A673 (cell line): ENCODE measurements at regions not wholly inside any gene's neighbourhood (a gene's known extent, or its start where the extent isn't known, plus 50 kb on each side); places are given as distances from the start of the nearest gene placed in this dataset.

Experiments
- BruUV-seq: library from RNA; stranded (reverse); fragments of 400-500 nt; replicated peaks from 2 replicates; lab custom pipeline; 2021; lab: Mats Ljungman, UMichigan
- CTCF ChIA-PET: fragments of 300-600 bp; sonication (Branson Sonifier 250); formaldehyde crosslinking; loops from one replicate; lab custom pipeline; 2022; ENCODE audit warnings: antibody characterized with exemption; lab: Charles Lee
- POLR2A ChIA-PET: fragments of 300-600 bp; sonication (Branson Sonifier 250); formaldehyde crosslinking; loops from one replicate; lab custom pipeline; 2022; ENCODE audit warnings: antibody characterized with exemption; ENCODE audit not compliant: low non-redundant PET; lab: Charles Lee
- DNase-seq: peaks from one replicate; pipeline ENCODE4 v3.0.0-alpha.2; 2015; ENCODE audit warnings: low spot score
- H3K27ac ChIP-seq: fragments of 200-600 bp; sonication (generic); 2 replicates; pipeline ENCODE4 v1.5.1; 2016; ENCODE audit warnings: mixed run types, low read depth, mild to moderate bottlenecking, mixed read lengths, antibody characterized with exemption, low read length; ENCODE audit not compliant: poor library complexity, severe bottlenecking
- H3K27me3 ChIP-seq: fragments of 200-600 bp; sonication (generic); replicated peaks from 2 replicates; pipeline ENCODE4 v1.6.1; 2017; ENCODE audit warnings: mixed run types, low read depth, mild to moderate bottlenecking, mixed read lengths, antibody characterized with exemption, low read length; ENCODE audit not compliant: insufficient read depth, poor library complexity
- H3K36me3 ChIP-seq: fragments of 200-600 bp; sonication (generic); 2 replicates; pipeline ENCODE4 v1.6.1; 2016; ENCODE audit warnings: mixed run types, mild to moderate bottlenecking, mixed read lengths, antibody characterized with exemption, low read length; ENCODE audit not compliant: insufficient read depth, poor library complexity, severe bottlenecking
- H3K4me1 ChIP-seq: fragments of 200-600 bp; sonication (generic); 2 replicates; pipeline ENCODE4 v1.6.1; 2017; ENCODE audit warnings: mixed run types, mild to moderate bottlenecking, mixed read lengths, antibody characterized with exemption, low read length; ENCODE audit not compliant: insufficient read depth, poor library complexity, severe bottlenecking
- H3K4me3 ChIP-seq: fragments of 200-600 bp; sonication (generic); 2 replicates; pipeline ENCODE4 v1.5.1; 2016; ENCODE audit warnings: low read depth, mixed run types, mild to moderate bottlenecking, mixed read lengths, low read length; ENCODE audit not compliant: poor library complexity, severe bottlenecking
- H3K9me3 ChIP-seq: fragments of 200-600 bp; sonication (generic); 2 replicates; pipeline ENCODE4 v1.6.1; 2016; ENCODE audit warnings: mixed run types, low read depth, mild to moderate bottlenecking, mixed read lengths, antibody characterized with exemption, low read length; ENCODE audit not compliant: poor library complexity, severe bottlenecking
- EZH2 ChIP-seq: fragments of 200-600 bp; sonication (generic); IDR thresholded peaks from 2 replicates; pipeline ENCODE4 v1.6.1; 2017; ENCODE audit warnings: borderline replicate concordance, low read depth, mild to moderate bottlenecking, mixed read lengths, antibody characterized with exemption, low read length; ENCODE audit not compliant: poor library complexity, severe bottlenecking
- intact Hi-C: fragments of 100-400 bp; cut with micrococcal nuclease; formaldehyde crosslinking; loops from one replicate; pipeline ENCODE4 v1.10.0; 2022; ENCODE audit not compliant: unreplicated experiment
- TF ChIP-seq, protein P1 (sequence below): fragments of 300-800, 200-600 bp; sonication (generic); conservative IDR thresholded peaks from 2 replicates; pipeline ENCODE4 v1.5.1; 2017; ENCODE audit warnings: low read depth, mild to moderate bottlenecking, antibody characterized with exemption, low read length, moderate library complexity, mixed read lengths

DNA sequence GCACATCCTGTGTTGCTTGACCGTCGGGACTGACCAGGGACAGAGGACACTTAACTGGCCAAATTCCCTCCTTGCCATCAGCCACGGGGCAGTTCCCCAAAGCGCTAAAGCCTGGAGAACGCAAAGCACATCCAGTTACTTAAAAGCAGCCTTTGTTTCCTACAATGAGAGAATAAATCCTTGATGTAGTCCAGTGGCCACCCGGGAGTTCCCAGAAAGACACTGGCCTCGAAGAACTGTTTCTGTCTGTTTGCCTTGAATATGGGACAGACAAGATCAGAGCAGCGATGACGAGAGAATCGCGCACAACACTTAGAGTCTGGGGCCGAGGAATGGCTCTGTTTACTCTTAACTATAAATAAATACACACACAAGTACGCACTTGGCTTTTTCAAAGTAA is 102.2 kb downstream of the TNFAIP2 start:
- no peak overlapping the region for H3K4me3 ChIP-seq
- ChIA-PET POLR2A (no interaction called here), CTCF (no interaction called here)
- no peaks in the 10 kb centered on the region for H3K4me1 ChIP-seq
- no TSS peak for BruUV-seq
- no peak for DNase-seq
- no peak overlapping the region for H3K27ac ChIP-seq
- TF ChIP-seq, protein P1, sequence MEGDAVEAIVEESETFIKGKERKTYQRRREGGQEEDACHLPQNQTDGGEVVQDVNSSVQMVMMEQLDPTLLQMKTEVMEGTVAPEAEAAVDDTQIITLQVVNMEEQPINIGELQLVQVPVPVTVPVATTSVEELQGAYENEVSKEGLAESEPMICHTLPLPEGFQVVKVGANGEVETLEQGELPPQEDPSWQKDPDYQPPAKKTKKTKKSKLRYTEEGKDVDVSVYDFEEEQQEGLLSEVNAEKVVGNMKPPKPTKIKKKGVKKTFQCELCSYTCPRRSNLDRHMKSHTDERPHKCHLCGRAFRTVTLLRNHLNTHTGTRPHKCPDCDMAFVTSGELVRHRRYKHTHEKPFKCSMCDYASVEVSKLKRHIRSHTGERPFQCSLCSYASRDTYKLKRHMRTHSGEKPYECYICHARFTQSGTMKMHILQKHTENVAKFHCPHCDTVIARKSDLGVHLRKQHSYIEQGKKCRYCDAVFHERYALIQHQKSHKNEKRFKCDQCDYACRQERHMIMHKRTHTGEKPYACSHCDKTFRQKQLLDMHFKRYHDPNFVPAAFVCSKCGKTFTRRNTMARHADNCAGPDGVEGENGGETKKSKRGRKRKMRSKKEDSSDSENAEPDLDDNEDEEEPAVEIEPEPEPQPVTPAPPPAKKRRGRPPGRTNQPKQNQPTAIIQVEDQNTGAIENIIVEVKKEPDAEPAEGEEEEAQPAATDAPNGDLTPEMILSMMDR, result no peak
- no peak for TF ChIP-seq EZH2
- intact Hi-C loops, result no loop called here
- no peaks in the 10 kb centered on the region for H3K9me3 ChIP-seq
- H3K36me3 ChIP-seq, result no peaks in the 10 kb centered on the region
- H3K27me3 ChIP-seq, result no peaks in the 10 kb centered on the region

DNA sequence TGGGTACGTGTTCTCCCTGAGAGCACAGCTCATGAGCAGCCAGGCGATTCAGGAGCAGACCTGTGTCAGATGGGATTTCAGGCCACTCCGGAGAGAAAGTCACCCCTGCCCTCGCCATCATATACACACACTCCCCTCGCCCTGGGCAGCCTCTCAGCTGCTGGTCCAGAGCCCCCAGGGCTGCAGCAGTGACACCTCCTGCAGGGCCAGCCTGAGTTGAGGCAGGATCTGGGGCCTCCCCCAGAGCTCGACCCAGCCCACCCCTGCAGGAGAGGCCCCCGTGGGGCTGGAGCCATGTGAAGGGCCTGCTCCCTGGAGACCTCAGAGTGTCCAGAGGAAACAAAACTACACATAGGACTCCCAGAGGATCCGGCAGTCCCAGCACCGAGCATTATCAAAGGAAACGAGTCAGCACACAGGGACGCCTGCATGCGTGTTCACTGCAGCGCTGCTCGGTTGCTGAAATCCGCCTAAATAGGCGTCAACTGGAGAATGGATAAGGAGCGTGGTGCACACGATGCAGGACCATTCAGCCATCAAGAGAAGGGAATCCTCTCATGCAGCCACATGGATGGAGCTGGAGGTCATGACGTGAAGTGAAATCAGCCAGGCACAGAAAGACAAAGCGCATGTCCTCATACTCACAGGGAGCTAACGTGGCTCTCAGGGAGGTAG is 104.0 kb downstream of the TNFAIP2 start:
- DNase-seq, result no peak
- Histone ChIP-seq H3K4me1 (peaks cover 8% of the 10 kb centered on the region), H3K27ac (no peak overlapping the region), H3K9me3 (no peaks in the 10 kb centered on the region), H3K4me3 (no peak overlapping the region), H3K36me3 (no peaks in the 10 kb centered on the region), H3K27me3 (no peaks in the 10 kb centered on the region)
- CTCF ChIA-PET, result no interaction called here
- intact Hi-C loops, result no loop called here
- BruUV-seq, result no TSS peak
- POLR2A ChIA-PET, result no interaction called here
- TF ChIP-seq, protein P1, result no peak
- TF ChIP-seq EZH2, result no peak

DNA sequence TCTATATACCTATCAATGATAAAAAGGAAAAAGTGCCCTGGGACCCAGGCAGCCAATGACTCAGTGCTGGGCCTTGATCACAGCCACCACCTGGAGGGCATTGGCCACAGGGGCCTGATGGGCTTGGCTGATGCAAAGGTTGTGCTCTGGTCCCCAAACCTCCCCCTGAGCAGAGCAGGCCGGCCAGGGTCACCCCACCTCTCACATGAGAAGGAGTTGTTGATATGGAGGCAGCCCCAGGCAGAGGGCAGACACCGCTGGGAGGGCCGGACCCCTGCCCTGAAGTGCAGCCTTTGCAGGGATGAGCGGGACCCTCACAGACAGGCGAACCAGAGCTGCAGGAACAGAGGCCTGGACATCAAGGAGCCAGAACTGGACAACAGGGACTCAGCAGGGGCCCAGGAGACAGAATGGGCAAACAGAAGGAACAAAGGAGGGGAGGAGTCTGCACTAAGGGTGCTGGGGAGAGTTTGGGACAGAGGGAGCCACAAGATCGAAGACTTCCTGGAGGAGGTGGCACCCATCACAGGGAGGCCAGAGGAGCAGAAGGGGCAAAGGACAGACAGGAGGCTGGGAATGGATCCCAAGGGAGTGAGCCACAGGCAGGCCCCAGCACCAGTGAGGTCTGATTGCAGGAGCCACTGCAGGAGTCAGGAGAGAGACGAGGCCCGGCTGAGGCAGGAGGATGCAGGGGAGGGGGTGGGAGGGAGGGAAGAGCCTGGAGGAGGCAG is 105.0 kb downstream of the TNFAIP2 start:
- POLR2A ChIA-PET, result no interaction called here
- intact Hi-C loops, result no loop called here
- no peak for TF ChIP-seq EZH2
- TF ChIP-seq, protein P1, result no peak
- no peaks in the 10 kb centered on the region for H3K27me3 ChIP-seq
- H3K36me3 ChIP-seq, result no peaks in the 10 kb centered on the region
- no peak for DNase-seq
- H3K4me3 ChIP-seq, result no peak overlapping the region
- H3K27ac ChIP-seq, result no peak overlapping the region
- no peaks in the 10 kb centered on the region for H3K9me3 ChIP-seq
- CTCF ChIA-PET, result no interaction called here
- H3K4me1 ChIP-seq, result peaks cover 18% of the 10 kb centered on the region
- no TSS peak for BruUV-seq
